HG02763 (cell line): ENCODE measurements at regions not wholly inside any gene's neighbourhood (a gene's known extent, or its start where the extent isn't known, plus 50 kb on each side); places are given as distances from the start of the nearest gene placed in this dataset.
"Not testable (repeated sequence)": the region's sequence is repeated elsewhere in the genome, so short reads cannot be mapped to it uniquely, and the experiment has no call there.

ENCODE experiments used
- ATAC-seq: cut with Tn5 transposase; IDR thresholded peaks from one replicate; pipeline ENCODE4 v1.9.1; 2021; ENCODE audit warnings: mild to moderate bottlenecking, moderate library complexity; ENCODE audit not compliant: unreplicated experiment

DNA sequence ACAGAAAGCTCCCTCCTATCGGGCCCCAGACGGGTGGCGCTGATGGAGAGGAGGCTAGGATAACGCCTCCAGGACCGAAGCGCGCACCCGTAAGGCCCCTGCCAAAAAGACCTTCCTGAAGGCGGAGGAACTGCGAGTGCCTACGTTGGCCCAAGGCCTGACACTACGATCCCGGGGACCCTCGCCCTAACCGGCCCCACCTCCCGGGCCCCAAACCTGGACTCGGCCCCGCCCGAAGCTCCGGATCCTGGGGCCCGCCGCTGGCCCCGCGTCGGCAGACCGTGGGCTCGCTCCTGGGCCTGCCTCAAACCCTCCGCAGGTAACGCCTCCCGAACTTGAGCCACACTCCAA is 53.6 kb upstream of the ROPN1B start:
- ATAC-seq = not testable (repeated sequence)

DNA sequence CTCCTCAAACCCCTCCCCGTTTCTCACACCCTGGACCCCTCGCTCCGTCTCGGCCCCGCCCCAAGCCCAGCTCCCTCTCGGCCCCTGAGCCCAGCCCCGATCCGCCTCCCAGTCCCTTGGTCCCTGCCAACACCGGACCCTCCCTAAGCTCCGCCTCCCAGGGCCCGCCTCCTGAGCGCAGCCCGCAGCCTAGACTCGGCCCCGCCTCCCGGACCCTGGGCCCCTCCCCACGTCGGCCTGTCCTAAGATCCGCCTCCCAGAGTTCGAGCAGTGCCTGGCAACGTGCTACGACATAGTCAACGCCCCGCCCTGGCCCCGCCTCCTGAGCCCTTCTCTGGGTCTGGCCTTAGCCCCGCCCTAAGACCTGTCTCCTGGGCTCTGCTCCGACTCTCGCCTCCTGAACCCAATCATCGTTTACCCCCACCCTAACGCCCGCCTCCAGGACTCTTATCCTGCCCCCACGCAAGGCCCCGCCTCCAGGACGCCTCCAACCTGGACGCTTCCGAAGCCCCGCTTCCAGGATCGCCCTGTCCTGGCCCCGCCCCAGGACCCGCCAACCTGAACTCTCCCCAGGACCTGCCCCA is 53.1 kb upstream of the ROPN1B start:
- peak; percentile 73 for ATAC-seq

DNA sequence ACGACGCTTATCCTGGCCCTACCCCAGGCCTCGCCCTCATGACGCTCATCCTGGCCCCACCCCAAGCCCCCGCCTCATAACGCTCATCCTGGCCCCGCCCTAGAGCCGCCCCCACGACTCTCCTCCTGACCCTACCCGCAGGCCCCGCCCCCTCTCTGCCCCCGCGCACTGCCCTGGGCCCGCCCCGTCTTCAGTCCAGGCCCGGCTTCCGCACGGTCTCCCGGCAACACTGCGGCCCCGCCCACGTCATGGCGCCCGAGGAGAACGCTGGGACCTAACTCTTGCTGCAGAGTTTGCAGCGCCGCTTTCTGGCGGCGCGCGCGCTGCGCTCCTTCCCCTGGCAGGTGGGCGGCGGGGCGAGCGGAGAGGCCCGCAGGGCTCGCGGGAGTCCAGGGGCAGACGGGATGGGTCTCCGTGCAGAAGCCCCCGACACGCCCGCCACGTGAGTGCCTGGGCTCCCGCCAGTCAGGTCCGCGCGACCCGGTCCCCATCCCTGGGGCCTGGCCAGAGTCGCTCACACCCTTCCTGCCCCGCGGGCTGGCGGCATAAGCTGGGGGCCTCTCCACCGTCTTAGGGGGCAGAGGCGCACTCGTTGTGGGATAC is 52.5 kb upstream of the ROPN1B start:
- ATAC-seq = peak; percentile 89

DNA sequence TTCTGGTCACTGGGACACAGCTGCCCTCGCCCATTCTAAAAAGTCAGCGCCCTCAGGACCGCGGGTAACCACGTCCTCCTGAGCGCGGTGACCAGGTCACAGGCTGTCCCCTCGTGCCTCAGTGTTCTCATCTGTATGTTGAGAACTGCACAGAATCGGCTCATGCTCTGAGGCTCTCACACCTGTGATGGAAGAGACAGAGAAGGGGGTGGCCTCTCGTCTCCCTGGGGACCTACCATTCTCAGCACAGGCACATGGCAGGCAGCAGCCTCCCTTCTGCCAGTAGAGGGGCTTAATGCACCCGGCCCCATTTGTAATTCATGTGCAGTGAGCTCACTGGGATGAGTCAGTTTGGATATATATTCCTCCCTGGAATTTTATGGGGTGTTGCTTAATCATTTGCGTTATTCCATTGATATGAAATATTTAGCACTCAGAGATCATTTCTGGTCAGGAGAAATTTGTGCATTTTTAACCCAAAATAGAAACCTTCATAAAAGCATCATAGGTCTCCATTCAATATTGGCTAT is 51.9 kb upstream of the ROPN1B start:
- not testable (repeated sequence) for ATAC-seq

DNA sequence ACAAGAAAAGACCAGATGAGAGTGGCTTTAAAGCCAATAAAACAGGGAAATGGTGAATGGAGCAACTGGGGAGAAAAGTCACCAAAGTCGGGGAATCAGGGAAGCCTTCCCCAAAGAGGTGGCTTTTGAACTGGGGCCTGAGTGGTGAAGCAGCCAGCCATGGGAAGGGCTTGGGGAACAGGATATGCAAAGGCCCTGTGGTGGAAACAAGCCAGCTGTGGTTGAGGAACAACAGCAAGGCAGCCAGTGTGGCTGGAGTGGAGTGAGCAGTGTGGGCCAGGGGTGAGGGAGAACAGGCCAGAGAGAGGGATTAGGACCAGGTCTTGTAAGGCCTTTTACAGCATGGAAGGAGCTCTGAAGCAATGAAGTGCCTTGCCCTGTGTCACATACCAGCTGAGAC is 51.0 kb upstream of the ROPN1B start:
- ATAC-seq = not testable (repeated sequence)

DNA sequence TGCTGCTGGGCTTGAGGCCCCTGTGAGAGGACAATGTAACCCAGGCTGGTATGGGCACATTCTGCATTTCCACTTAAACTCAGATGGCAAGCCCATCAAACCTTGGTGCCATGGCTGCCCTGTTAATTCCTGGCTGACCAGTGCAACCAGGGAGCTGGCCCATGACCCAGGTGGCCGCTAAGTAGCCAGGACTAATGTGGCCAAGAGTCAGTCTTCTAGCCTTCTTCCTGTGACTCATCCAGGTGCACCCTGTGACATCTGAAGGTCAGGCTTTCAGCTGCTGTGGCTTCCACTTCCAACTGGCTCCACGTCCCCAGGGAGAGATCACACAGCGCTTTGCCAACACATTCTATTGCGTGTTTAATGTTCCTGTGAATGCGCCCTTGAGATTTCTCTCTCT is 50.5 kb upstream of the ROPN1B start:
- ATAC-seq = not testable (repeated sequence)

DNA sequence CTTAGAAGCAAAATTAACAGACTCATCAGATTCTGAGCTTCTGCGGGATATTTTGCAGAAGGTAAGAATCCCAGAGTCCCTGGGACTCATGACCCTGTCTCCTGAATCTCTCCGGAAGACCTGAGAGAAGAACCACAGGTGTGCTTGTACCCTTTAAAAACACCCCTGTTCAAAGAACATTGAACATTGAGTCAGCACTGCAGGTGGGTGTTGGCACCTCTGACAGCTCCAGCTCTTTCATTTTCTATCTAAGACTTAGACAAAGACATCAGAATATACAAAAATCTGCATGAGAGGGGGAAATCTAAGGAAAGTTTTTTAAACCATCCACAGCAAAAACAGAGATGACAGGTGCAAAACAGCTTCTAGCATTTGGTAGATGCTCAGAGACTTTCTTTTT is 50.1 kb upstream of the ROPN1B start:
- ATAC-seq = not testable (repeated sequence)
